ENCODE measurements at regions not wholly inside any gene's neighbourhood (a gene's known extent, or its start where the extent isn't known, plus 50 kb on each side); places are given as distances from the start of the nearest gene placed in this dataset.

- Histone ChIP-seq H3K4me1 (replicated peaks in 1 of 2; ENCODE audit: control insufficient read depth in 2 of 2, insufficient read depth in 2 of 2, low read length in 2 of 2) (peaks cover 0 to 7% of the 10 kb centered on the region in 2 experiments; a peak in 3 of 5 replicates), H2AFZ (ENCODE audit: low read depth, low read length) (peak overlapping the region; percentile 22; the same call in 1 of the 2 replicates), H3K27me3 (ENCODE audit: control insufficient read depth in 2 of 2, insufficient read depth in 2 of 2, low read length in 2 of 2) (no peaks in the 10 kb centered on the region), H4K20me1 (replicated peaks; ENCODE audit: control insufficient read depth, insufficient read depth, low read length) (no peaks in the 10 kb centered on the region), H3K4me3 (no peak overlapping the region), H3K9me1 (ENCODE audit: control insufficient read depth, insufficient read depth, low read length) (no peaks in the 10 kb centered on the region), H3K9ac (ENCODE audit: insufficient read depth in 1 of 2, low read depth in 2 of 2, low read length in 2 of 2) (no peak overlapping the region; a peak in 1 of 4 replicates), H3K36me3 (ENCODE audit: control insufficient read depth, insufficient read depth, low read length) (no peaks in the 10 kb centered on the region), H3K79me2 (ENCODE audit: control insufficient read depth, insufficient read depth, low read length) (no peaks in the 10 kb centered on the region), H3K4me2 (ENCODE audit: insufficient read depth, low read length) (peak overlapping the region; percentile 24; the same call in 1 of the 2 replicates), H3K9me3 (replicated peaks; ENCODE audit: control insufficient read depth, insufficient read depth, low read depth, low read length) (no peaks in the 10 kb centered on the region), H3K27ac (ENCODE audit: extremely low read depth, low read depth, low read length) (0 out of 3 replicates have a peak overlapping the region, but pooled peaks have one; percentile 18)
- ChIA-PET POLR2A (interaction anchor here (0.6 to 1.6 kb wide), 2 partner anchors 12 to 1230 kb away, joined by 3 read pairs; no protein-coding TSS in a partner anchor), CTCF (ENCODE audit: low intra/inter-chr PET ratio) (no interaction called here)
- in situ Hi-C loops (cut with MboI) (no loop called here), intact Hi-C loops (cut with micrococcal nuclease) (no loop called here)
- DNase-seq (ENCODE audit: extremely low read depth in 1 of 4, low spot score in 3 of 4), result peak; percentile 31 to 56 (median 34)
- BruUV-seq (replicated peaks), result no TSS peak
- 3% methylated on average over 10 of the region's 10 CpGs for WGBS (ENCODE audit: insufficient coverage, low coverage, missing lambda C conversion rate)
- peak; percentile 89 for ATAC-seq
- FAIRE-seq, result peak; percentile 73
- TF ChIP-seq C11orf30 (IDR thresholded peaks at IDR 0.05; ENCODE audit: low read depth) (peak; percentile 82), ZNF134 (CRISPR knock-in tag; conservative IDR thresholded peaks at IDR 0.05) (peak; percentile 47; the same call in 1 of the 2 replicates), MAFG (tag; conservative IDR thresholded peaks at IDR 0.05) (peak; percentile 77), PRDM10 (IDR thresholded peaks at IDR 0.05; ENCODE audit: partially characterized antibody) (no peak), PKNOX1 (IDR thresholded peaks at IDR 0.05) (0 out of 2 replicates have a peak, but pooled peaks have one; percentile 12), TCF3 (CRISPR knock-in tag; IDR thresholded peaks at IDR 0.05) (peak; percentile 52; the same call in 1 of the 2 replicates), ZNF76 (CRISPR knock-in tag; IDR thresholded peaks at IDR 0.05; ENCODE audit: borderline replicate concordance) (no peak), RBM22 (IDR thresholded peaks at IDR 0.05; ENCODE audit: low read depth, low read length, poor library complexity, severe bottlenecking) (no peak), TEAD4 (IDR thresholded peaks at IDR 0.05; ENCODE audit: low read length) (peak; percentile 59; the same call in 1 of the 2 replicates), TEAD4 (CRISPR knock-in tag; IDR thresholded peaks at IDR 0.05; ENCODE audit: borderline replicate concordance) (no peak)
Observed at GRCh38 chrX:39196192-39197102, 395.2 kb downstream of the MID1IP1 start.
